A673 (cell line): ENCODE measurements at regions not wholly inside any gene's neighbourhood (a gene's known extent, or its start where the extent isn't known, plus 50 kb on each side); places are given as distances from the start of the nearest gene placed in this dataset.

Experiments used
- BruUV-seq: library from RNA; stranded (reverse); fragments of 400-500 nt; replicated peaks from 2 replicates; lab custom pipeline; 2021; lab: Mats Ljungman, UMichigan
- CTCF ChIA-PET: fragments of 300-600 bp; sonication (Branson Sonifier 250); formaldehyde crosslinking; loops from one replicate; lab custom pipeline; 2022; ENCODE audit warnings: antibody characterized with exemption; lab: Charles Lee
- POLR2A ChIA-PET: fragments of 300-600 bp; sonication (Branson Sonifier 250); formaldehyde crosslinking; loops from one replicate; lab custom pipeline; 2022; ENCODE audit warnings: antibody characterized with exemption; ENCODE audit not compliant: low non-redundant PET; lab: Charles Lee
- DNase-seq: peaks from one replicate; pipeline ENCODE4 v3.0.0-alpha.2; 2015; ENCODE audit warnings: low spot score
- H3K27ac ChIP-seq: fragments of 200-600 bp; sonication (generic); 2 replicates; pipeline ENCODE4 v1.5.1; 2016; ENCODE audit warnings: mixed run types, low read depth, mild to moderate bottlenecking, mixed read lengths, antibody characterized with exemption, low read length; ENCODE audit not compliant: poor library complexity, severe bottlenecking
- H3K27me3 ChIP-seq: fragments of 200-600 bp; sonication (generic); replicated peaks from 2 replicates; pipeline ENCODE4 v1.6.1; 2017; ENCODE audit warnings: mixed run types, low read depth, mild to moderate bottlenecking, mixed read lengths, antibody characterized with exemption, low read length; ENCODE audit not compliant: insufficient read depth, poor library complexity
- H3K36me3 ChIP-seq: fragments of 200-600 bp; sonication (generic); 2 replicates; pipeline ENCODE4 v1.6.1; 2016; ENCODE audit warnings: mixed run types, mild to moderate bottlenecking, mixed read lengths, antibody characterized with exemption, low read length; ENCODE audit not compliant: insufficient read depth, poor library complexity, severe bottlenecking
- H3K4me1 ChIP-seq: fragments of 200-600 bp; sonication (generic); 2 replicates; pipeline ENCODE4 v1.6.1; 2017; ENCODE audit warnings: mixed run types, mild to moderate bottlenecking, mixed read lengths, antibody characterized with exemption, low read length; ENCODE audit not compliant: insufficient read depth, poor library complexity, severe bottlenecking
- H3K4me3 ChIP-seq: fragments of 200-600 bp; sonication (generic); 2 replicates; pipeline ENCODE4 v1.5.1; 2016; ENCODE audit warnings: low read depth, mixed run types, mild to moderate bottlenecking, mixed read lengths, low read length; ENCODE audit not compliant: poor library complexity, severe bottlenecking
- H3K9me3 ChIP-seq: fragments of 200-600 bp; sonication (generic); 2 replicates; pipeline ENCODE4 v1.6.1; 2016; ENCODE audit warnings: mixed run types, low read depth, mild to moderate bottlenecking, mixed read lengths, antibody characterized with exemption, low read length; ENCODE audit not compliant: poor library complexity, severe bottlenecking
- CTCF ChIP-seq: fragments of 300-800, 200-600 bp; sonication (generic); conservative IDR thresholded peaks from 2 replicates; pipeline ENCODE4 v1.5.1; 2017; ENCODE audit warnings: low read depth, mild to moderate bottlenecking, antibody characterized with exemption, low read length, moderate library complexity, mixed read lengths
- EZH2 ChIP-seq: fragments of 200-600 bp; sonication (generic); IDR thresholded peaks from 2 replicates; pipeline ENCODE4 v1.6.1; 2017; ENCODE audit warnings: borderline replicate concordance, low read depth, mild to moderate bottlenecking, mixed read lengths, antibody characterized with exemption, low read length; ENCODE audit not compliant: poor library complexity, severe bottlenecking
- intact Hi-C: fragments of 100-400 bp; cut with micrococcal nuclease; formaldehyde crosslinking; loops from one replicate; pipeline ENCODE4 v1.10.0; 2022; ENCODE audit not compliant: unreplicated experiment

- POLR2A ChIA-PET, result no interaction called here
- TF ChIP-seq CTCF (no peak), EZH2 (no peak)
- Histone ChIP-seq H3K36me3 (no peaks in the 10 kb centered on the region), H3K9me3 (peaks cover 4% of the 10 kb centered on the region), H3K4me3 (no peak overlapping the region), H3K27me3 (no peaks in the 10 kb centered on the region), H3K27ac (no peak overlapping the region), H3K4me1 (no peaks in the 10 kb centered on the region)
- DNase-seq, result no peak
- no TSS peak for BruUV-seq
- intact Hi-C loops, result no loop called here
- CTCF ChIA-PET, result no interaction called here
Measured at GRCh38 chr4:23320931-23321587, 568.8 kb downstream of the PPARGC1A start.

GRCh38 chr4:23312686-23313085, 577.2 kb downstream of the PPARGC1A start:
- BruUV-seq, result no TSS peak
- H3K9me3 ChIP-seq, result peaks cover 5% of the 10 kb centered on the region
- CTCF ChIA-PET, result no interaction called here
- DNase-seq, result no peak
- no peak overlapping the region for H3K27ac ChIP-seq
- intact Hi-C loops, result no loop called here
- TF ChIP-seq EZH2 (no peak), CTCF (no peak)
- H3K4me1 ChIP-seq, result no peaks in the 10 kb centered on the region
- H3K4me3 ChIP-seq, result no peak overlapping the region
- H3K27me3 ChIP-seq, result no peaks in the 10 kb centered on the region
- no peaks in the 10 kb centered on the region for H3K36me3 ChIP-seq
- POLR2A ChIA-PET, result no interaction called here

GRCh38 chr4:23311983-23312382, 577.9 kb downstream of the PPARGC1A start:
- intact Hi-C loops, result no loop called here
- H3K36me3 ChIP-seq, result no peaks in the 10 kb centered on the region
- no peaks in the 10 kb centered on the region for H3K27me3 ChIP-seq
- H3K27ac ChIP-seq, result no peak overlapping the region
- CTCF ChIA-PET, result no interaction called here
- H3K4me1 ChIP-seq, result no peaks in the 10 kb centered on the region
- no peak overlapping the region for H3K4me3 ChIP-seq
- no peak for DNase-seq
- peaks cover 5% of the 10 kb centered on the region for H3K9me3 ChIP-seq
- POLR2A ChIA-PET, result no interaction called here
- BruUV-seq, result no TSS peak
- TF ChIP-seq EZH2 (no peak), CTCF (no peak)
